Fibroblast of skin of back (primary cell): ENCODE measurements at regions not wholly inside any gene's neighbourhood (a gene's known extent, or its start where the extent isn't known, plus 50 kb on each side); places are given as distances from the start of the nearest gene placed in this dataset.
A peak's percentile ranks its signal among the peaks of the same experiment; 100 is the strongest.

Source experiments
- DNase-seq: peaks from one replicate; pipeline ENCODE4 v3.0.0-alpha.2; 2013

GRCh38 chr10:111203615-111204014 lies 126.8 kb downstream of the ADRA2A start:
- no peak for DNase-seq

GRCh38 chr10:111204838-111205237 lies 128.0 kb downstream of the ADRA2A start:
- no peak for DNase-seq

GRCh38 chr10:111206521-111206920 lies 129.7 kb downstream of the ADRA2A start:
- no peak for DNase-seq

DNA sequence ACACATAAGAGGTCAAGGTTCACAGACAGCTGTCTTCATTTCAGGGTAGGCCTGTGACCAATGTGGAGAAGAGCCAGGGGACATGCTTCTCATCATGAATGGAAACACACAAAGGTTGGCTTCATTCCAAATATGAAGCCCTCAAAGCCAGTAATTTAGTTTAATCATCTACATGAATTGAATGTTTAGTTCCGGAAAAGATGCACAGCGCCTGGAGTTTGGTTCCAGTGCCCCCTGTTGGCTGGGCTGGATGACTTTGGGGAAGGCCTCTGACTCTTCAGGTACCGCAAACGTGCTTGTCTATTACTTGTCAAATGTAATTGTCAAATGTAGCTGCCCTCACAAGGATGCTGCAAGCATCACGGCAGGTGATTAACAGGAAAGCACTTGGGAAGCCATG lies 130.7 kb downstream of the ADRA2A start:
- DNase-seq, result no peak

GRCh38 chr10:111208951-111209350 lies 132.1 kb downstream of the ADRA2A start:
- no peak for DNase-seq

DNA sequence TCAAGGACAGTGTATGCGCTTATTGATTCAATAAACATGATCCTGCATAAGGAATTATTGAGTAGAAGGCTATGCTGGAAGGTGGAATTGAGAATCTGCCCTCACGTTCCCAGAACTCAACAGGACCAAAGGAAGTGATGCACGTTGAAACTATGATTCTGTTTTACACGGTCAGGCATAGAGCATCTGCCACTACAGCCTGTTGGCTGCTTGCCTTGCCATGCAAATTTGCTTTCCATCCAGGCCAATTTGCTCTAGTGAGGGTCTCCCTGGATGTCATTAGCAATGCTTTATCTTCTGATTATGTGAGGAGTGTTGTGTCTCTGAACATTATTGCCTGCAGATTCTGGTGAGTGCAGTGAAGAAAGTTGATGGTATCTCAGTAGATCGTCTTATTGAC lies 132.9 kb downstream of the ADRA2A start:
- DNase-seq, result no peak

- no peak for DNase-seq
Measured at GRCh38 chr10:111211241-111211640, 134.4 kb downstream of the ADRA2A start.

- peak; percentile 48 for DNase-seq
Measured at GRCh38 chr10:111211706-111212105, 134.9 kb downstream of the ADRA2A start.

GRCh38 chr10:111221682-111222480 lies 145.1 kb downstream of the ADRA2A start:
- no peak for DNase-seq

- no peak for DNase-seq
Measured at GRCh38 chr10:111222961-111223360, 146.1 kb downstream of the ADRA2A start.

- DNase-seq, result no peak
Measured at GRCh38 chr10:111231779-111232178, 154.9 kb downstream of the ADRA2A start.

DNA sequence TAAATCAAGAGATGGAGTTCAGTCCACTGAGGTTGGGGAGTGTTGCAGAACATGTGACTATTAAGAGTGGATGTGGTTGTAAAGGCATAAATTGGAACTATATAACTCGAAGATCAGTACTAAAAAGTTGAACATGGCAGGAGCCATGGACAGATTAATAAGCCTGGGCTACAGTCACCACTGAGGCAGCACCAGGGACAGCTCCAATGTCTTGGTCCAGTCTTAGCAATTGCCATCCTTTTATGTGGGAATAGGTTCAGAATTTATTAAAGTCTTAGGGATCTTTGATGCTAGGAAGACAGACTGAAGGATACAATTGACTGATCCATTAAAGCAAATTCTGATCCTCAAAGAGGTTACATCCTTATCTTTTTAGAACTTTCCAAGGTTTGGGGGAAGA lies 156.6 kb downstream of the ADRA2A start:
- DNase-seq, result no peak

DNA sequence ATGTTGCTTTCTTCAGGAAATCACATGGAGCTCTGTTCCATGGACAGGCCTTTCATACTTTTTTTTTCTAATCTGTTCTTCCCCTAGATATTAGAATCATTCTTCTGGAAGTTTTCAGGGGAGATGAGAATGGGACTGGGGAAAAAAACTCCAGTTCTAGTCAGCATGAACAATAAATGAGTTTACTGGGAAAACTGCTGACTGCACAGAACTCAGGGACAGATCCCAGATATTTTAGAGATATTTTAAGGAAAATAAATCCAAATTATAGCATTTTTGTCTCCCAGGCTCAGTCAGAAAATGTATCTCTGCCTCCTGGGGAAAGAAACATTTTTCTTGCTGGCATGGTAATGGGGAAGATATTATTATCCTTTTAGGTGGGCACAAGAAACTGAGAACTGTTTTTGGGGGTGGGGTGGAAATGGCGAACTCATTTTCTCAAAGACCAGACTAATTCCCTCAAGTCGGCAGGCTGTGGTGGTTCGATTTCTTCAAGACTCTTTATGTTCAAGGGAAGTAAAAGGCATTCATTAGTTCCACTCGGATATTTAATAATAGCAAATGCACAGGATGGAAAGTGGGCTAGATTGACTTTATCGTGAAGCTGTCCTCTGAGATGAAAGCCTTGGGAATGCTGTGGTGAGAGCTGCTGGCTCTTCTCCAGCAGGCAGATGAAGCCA lies 157.5 kb downstream of the ADRA2A start:
- no peak for DNase-seq

GRCh38 chr10:111234914-111235302 lies 158.1 kb downstream of the ADRA2A start:
- DNase-seq, result no peak

GRCh38 chr10:111240348-111240747 lies 163.5 kb downstream of the ADRA2A start:
- no peak for DNase-seq

GRCh38 chr10:111243126-111243525 lies 166.3 kb downstream of the ADRA2A start:
- no peak for DNase-seq

DNA sequence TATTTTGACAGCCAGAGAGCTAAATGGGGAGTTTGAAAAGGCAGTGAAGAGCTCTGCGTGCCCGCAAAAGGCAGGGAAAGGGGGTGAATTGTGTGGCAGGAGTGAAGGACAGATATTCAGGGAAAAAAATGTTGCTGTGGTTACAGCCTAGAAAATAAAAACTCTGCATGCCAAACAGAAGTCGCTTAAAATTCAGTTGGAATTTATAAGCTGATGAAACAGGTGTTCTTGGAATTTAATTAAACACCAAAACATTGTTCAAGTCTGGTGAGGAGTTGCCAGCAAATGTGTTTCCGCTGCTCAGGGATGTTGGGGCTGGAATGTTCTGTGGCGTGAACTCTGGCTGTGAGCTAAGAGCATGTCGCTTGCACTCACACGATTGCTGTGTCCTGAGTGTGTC lies 169.3 kb downstream of the ADRA2A start:
- no peak for DNase-seq

DNA sequence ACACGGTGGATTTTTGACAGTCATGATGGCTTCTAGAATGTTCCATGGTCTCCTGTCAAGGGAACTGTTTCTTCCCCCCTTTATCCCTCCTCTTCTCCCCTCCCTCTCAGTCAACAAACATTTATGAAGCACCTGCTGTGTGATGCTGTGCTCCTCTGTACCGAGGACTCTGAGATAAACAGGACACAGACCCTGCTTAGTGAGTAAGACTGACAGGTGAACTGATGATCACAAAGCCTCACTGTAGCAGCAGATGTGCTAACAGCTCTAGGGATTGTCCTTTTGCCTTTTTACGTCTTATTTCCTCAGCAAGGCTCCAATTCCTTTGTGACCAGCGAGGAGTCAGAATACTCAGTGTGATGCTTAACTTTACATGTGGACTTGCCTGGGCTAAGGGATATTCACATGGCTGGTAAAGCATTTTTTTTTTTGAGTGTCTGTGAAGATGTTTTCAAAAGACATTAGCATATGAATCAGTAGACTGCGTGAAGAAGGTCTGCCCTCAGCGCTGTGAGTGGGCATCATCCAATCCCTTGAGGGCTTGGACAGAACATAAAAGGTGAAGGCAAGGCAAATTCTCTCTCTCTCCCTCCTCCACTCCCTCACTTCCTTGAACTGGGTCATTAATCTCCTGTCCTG lies 170.1 kb downstream of the ADRA2A start:
- DNase-seq, result no peak

DNA sequence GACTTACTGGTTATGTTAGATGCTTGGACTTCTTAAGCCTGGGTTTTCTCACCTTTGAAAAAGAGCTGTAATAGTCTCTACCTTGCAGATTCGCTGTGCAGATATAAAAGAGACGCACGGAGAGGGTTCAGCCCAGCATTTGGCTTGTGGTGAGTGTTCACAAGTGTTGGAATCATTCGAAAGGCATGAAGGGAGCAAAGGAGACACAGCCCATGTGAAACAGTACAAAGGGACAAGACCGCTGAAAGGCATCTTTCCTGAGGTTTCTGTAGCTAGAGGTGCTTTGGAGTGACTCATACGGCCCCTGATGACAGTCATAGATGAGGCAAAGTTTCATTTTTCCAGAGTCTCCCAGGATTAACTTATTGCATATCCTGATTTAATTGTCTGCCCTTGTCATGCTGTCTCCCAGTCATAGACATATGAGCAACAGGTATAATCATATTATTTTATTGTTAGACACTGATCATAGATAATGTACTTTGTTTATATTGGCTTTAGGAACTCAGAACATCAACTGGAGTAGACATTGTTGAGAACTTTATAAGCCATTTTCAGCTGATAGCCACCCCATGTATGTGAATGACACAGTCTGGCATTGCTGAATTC lies 171.1 kb downstream of the ADRA2A start:
- DNase-seq, result no peak

GRCh38 chr10:111249925-111250324 lies 173.1 kb downstream of the ADRA2A start:
- no peak for DNase-seq

- peak; percentile 11 for DNase-seq
Measured at GRCh38 chr10:111261081-111261615, 184.3 kb downstream of the ADRA2A start.

DNA sequence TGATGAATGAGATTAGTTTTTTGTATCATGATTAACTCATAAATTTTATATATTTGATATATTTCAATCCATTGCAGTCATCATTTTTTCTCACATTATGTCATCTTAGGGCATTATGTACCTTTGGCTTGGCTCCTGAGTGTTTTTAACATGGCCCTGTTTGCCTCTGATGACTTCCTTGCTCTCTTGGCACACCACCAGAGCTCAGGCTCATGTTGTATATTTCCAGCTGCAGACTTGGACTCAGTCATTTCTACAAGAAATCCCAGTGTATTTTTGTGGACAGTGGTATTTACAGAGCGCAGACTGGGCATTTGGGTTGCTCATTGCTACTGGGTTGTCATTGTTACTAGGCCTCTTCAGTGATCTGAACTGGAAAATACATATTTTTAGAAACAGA lies 188.5 kb downstream of the ADRA2A start:
- DNase-seq, result no peak

DNA sequence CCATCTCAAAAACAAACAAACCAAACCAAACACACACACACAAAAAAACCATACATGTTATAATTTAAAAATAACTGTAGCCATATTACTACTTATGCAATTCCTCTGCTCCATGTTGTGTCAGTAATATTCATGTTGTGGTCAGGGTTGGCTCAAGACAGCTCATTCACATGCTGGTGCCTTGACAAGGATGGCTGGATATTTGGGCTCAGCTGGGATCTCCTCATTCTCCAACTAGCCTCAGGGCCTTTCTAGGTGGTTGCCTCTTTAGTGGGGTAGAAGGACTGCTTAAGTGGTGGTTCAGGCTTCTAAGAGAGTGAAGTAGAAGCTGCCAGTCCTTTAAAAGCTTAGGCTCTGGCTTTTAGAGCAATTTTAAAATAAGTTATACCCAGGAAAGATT lies 189.3 kb downstream of the ADRA2A start:
- DNase-seq, result no peak
